ENCODE measurements at regions not wholly inside any gene's neighbourhood (a gene's known extent, or its start where the extent isn't known, plus 50 kb on each side); places are given as distances from the start of the nearest gene placed in this dataset.

- Histone ChIP-seq H3K36me3 (ENCODE audit: control insufficient read depth, insufficient read depth, low read length) (peaks cover 2% of the 10 kb centered on the region), H3K27me3 (ENCODE audit: control insufficient read depth, insufficient read depth, low read length) (no peaks in the 10 kb centered on the region), H3K4me1 (ENCODE audit: control insufficient read depth, insufficient read depth, low read length) (no peaks in the 10 kb centered on the region), H3K9me3 (ENCODE audit: control insufficient read depth, insufficient read depth, low read length) (no peaks in the 10 kb centered on the region), H3K9ac (ENCODE audit: low read depth, low read length) (no peak overlapping the region), H3K4me3 (ENCODE audit: low read depth, low read length) (no peak overlapping the region)
These were observed 148.3 kb upstream of the IQSEC1 start for GRCh38 chr3:13221491-13222061.

- Histone ChIP-seq H3K4me3 (ENCODE audit: low read depth, low read length) (no peak overlapping the region), H3K9ac (ENCODE audit: low read depth, low read length) (no peak overlapping the region), H3K9me3 (ENCODE audit: control insufficient read depth, insufficient read depth, low read length) (no peaks in the 10 kb centered on the region), H3K36me3 (ENCODE audit: control insufficient read depth, insufficient read depth, low read length) (peaks cover 2% of the 10 kb centered on the region), H3K27me3 (ENCODE audit: control insufficient read depth, insufficient read depth, low read length) (no peaks in the 10 kb centered on the region), H3K4me1 (ENCODE audit: control insufficient read depth, insufficient read depth, low read length) (no peaks in the 10 kb centered on the region)
These were observed 147.8 kb upstream of the IQSEC1 start for GRCh38 chr3:13220991-13221390.

- Histone ChIP-seq H3K9ac (ENCODE audit: low read depth, low read length) (no peak overlapping the region), H3K4me1 (ENCODE audit: control insufficient read depth, insufficient read depth, low read length) (no peaks in the 10 kb centered on the region), H3K27me3 (ENCODE audit: control insufficient read depth, insufficient read depth, low read length) (no peaks in the 10 kb centered on the region), H3K36me3 (ENCODE audit: control insufficient read depth, insufficient read depth, low read length) (peaks cover 2% of the 10 kb centered on the region), H3K4me3 (ENCODE audit: low read depth, low read length) (no peak overlapping the region), H3K9me3 (ENCODE audit: control insufficient read depth, insufficient read depth, low read length) (no peaks in the 10 kb centered on the region)
These were observed 146.7 kb upstream of the IQSEC1 start for GRCh38 chr3:13219902-13220296.

- Histone ChIP-seq H3K4me3 (ENCODE audit: low read depth, low read length) (no peak overlapping the region), H3K36me3 (ENCODE audit: control insufficient read depth, insufficient read depth, low read length) (peaks cover 2% of the 10 kb centered on the region), H3K27me3 (ENCODE audit: control insufficient read depth, insufficient read depth, low read length) (no peaks in the 10 kb centered on the region), H3K9me3 (ENCODE audit: control insufficient read depth, insufficient read depth, low read length) (no peaks in the 10 kb centered on the region), H3K9ac (ENCODE audit: low read depth, low read length) (no peak overlapping the region), H3K4me1 (ENCODE audit: control insufficient read depth, insufficient read depth, low read length) (no peaks in the 10 kb centered on the region)
These were observed 146.1 kb upstream of the IQSEC1 start for GRCh38 chr3:13219077-13219901.

GRCh38 chr3:13218541-13218908, 145.3 kb upstream of the IQSEC1 start:
- H3K27me3 ChIP-seq (ENCODE audit: control insufficient read depth, insufficient read depth, low read length) = no peaks in the 10 kb centered on the region
- peaks cover 2% of the 10 kb centered on the region for H3K36me3 ChIP-seq (ENCODE audit: control insufficient read depth, insufficient read depth, low read length)
- H3K4me1 ChIP-seq (ENCODE audit: control insufficient read depth, insufficient read depth, low read length) = no peaks in the 10 kb centered on the region
- H3K9ac ChIP-seq (ENCODE audit: low read depth, low read length) = no peak overlapping the region
- H3K4me3 ChIP-seq (ENCODE audit: low read depth, low read length) = no peak overlapping the region
- no peaks in the 10 kb centered on the region for H3K9me3 ChIP-seq (ENCODE audit: control insufficient read depth, insufficient read depth, low read length)

GRCh38 chr3:13217736-13218540, 144.7 kb upstream of the IQSEC1 start:
- Histone ChIP-seq H3K36me3 (ENCODE audit: control insufficient read depth, insufficient read depth, low read length) (peaks cover 2% of the 10 kb centered on the region), H3K27me3 (ENCODE audit: control insufficient read depth, insufficient read depth, low read length) (no peaks in the 10 kb centered on the region), H3K9me3 (ENCODE audit: control insufficient read depth, insufficient read depth, low read length) (no peaks in the 10 kb centered on the region), H3K4me1 (ENCODE audit: control insufficient read depth, insufficient read depth, low read length) (no peaks in the 10 kb centered on the region), H3K4me3 (ENCODE audit: low read depth, low read length) (no peak overlapping the region), H3K9ac (ENCODE audit: low read depth, low read length) (no peak overlapping the region)

GRCh38 chr3:13217253-13217652, 144.0 kb upstream of the IQSEC1 start:
- H3K9me3 ChIP-seq (ENCODE audit: control insufficient read depth, insufficient read depth, low read length) = no peaks in the 10 kb centered on the region
- H3K36me3 ChIP-seq (ENCODE audit: control insufficient read depth, insufficient read depth, low read length) = peaks cover 2% of the 10 kb centered on the region
- H3K4me3 ChIP-seq (ENCODE audit: low read depth, low read length) = no peak overlapping the region
- H3K4me1 ChIP-seq (ENCODE audit: control insufficient read depth, insufficient read depth, low read length) = no peaks in the 10 kb centered on the region
- no peak overlapping the region for H3K9ac ChIP-seq (ENCODE audit: low read depth, low read length)
- no peaks in the 10 kb centered on the region for H3K27me3 ChIP-seq (ENCODE audit: control insufficient read depth, insufficient read depth, low read length)

GRCh38 chr3:13215940-13216546, 142.8 kb upstream of the IQSEC1 start:
- Histone ChIP-seq H3K9ac (ENCODE audit: low read depth, low read length) (no peak overlapping the region), H3K4me3 (ENCODE audit: low read depth, low read length) (no peak overlapping the region), H3K9me3 (ENCODE audit: control insufficient read depth, insufficient read depth, low read length) (no peaks in the 10 kb centered on the region), H3K27me3 (ENCODE audit: control insufficient read depth, insufficient read depth, low read length) (no peaks in the 10 kb centered on the region), H3K36me3 (ENCODE audit: control insufficient read depth, insufficient read depth, low read length) (peaks cover 2% of the 10 kb centered on the region), H3K4me1 (ENCODE audit: control insufficient read depth, insufficient read depth, low read length) (no peaks in the 10 kb centered on the region)

GRCh38 chr3:13214847-13215472, 141.7 kb upstream of the IQSEC1 start:
- H3K9ac ChIP-seq (ENCODE audit: low read depth, low read length) = no peak overlapping the region

GRCh38 chr3:13213911-13214846, 140.9 kb upstream of the IQSEC1 start:
- H3K9ac ChIP-seq (ENCODE audit: low read depth, low read length) = no peak overlapping the region
- peaks cover 2% of the 10 kb centered on the region for H3K36me3 ChIP-seq (ENCODE audit: control insufficient read depth, insufficient read depth, low read length)
- H3K27me3 ChIP-seq (ENCODE audit: control insufficient read depth, insufficient read depth, low read length) = no peaks in the 10 kb centered on the region
- no peaks in the 10 kb centered on the region for H3K9me3 ChIP-seq (ENCODE audit: control insufficient read depth, insufficient read depth, low read length)
- no peak overlapping the region for H3K4me3 ChIP-seq (ENCODE audit: low read depth, low read length)
- H3K4me1 ChIP-seq (ENCODE audit: control insufficient read depth, insufficient read depth, low read length) = no peaks in the 10 kb centered on the region

More at GRCh38 chr3:13214847-13215472, 141.7 kb upstream of the IQSEC1 start:
- no peak overlapping the region for H3K4me3 ChIP-seq (ENCODE audit: low read depth, low read length)
- H3K9me3 ChIP-seq (ENCODE audit: control insufficient read depth, insufficient read depth, low read length) = no peaks in the 10 kb centered on the region
- no peaks in the 10 kb centered on the region for H3K4me1 ChIP-seq (ENCODE audit: control insufficient read depth, insufficient read depth, low read length)
- peaks cover 2% of the 10 kb centered on the region for H3K36me3 ChIP-seq (ENCODE audit: control insufficient read depth, insufficient read depth, low read length)
- H3K27me3 ChIP-seq (ENCODE audit: control insufficient read depth, insufficient read depth, low read length) = no peaks in the 10 kb centered on the region
